Kidney epithelial cell (primary cell): ENCODE measurements at regions not wholly inside any gene's neighbourhood (a gene's known extent, or its start where the extent isn't known, plus 50 kb on each side); places are given as distances from the start of the nearest gene placed in this dataset.
A peak's percentile ranks its signal among the peaks of the same experiment; 100 is the strongest.

Source experiments
- DNase-seq: peaks from one replicate; pipeline ENCODE4 v3.0.0-alpha.2; 2010; ENCODE audit warnings: low read depth
- H3K27me3 ChIP-seq: 2 replicates; pipeline ENCODE4 v1.6.0; 2011; ENCODE audit warnings: low read length; ENCODE audit not compliant: control insufficient read depth, insufficient read depth
- H3K36me3 ChIP-seq: 2 replicates; pipeline ENCODE4 v1.5.1; 2011; ENCODE audit warnings: low read length; ENCODE audit not compliant: control insufficient read depth, insufficient read depth
- H3K4me3 ChIP-seq: 2 replicates; pipeline ENCODE4 v1.5.1; 2011; ENCODE audit warnings: low read depth, mild to moderate bottlenecking, control low read depth, low read length
- CTCF ChIP-seq: IDR thresholded peaks from 2 replicates; pipeline ENCODE4 v1.5.1; 2011; ENCODE audit warnings: mild to moderate bottlenecking, moderate library complexity, low read length, control low read depth, inconsistent platforms; ENCODE audit not compliant: insufficient read depth, poor library complexity, severe bottlenecking

GRCh38 chr13:48159401-48159800 is 64.5 kb upstream of the MED4 start:
- no peak for TF ChIP-seq CTCF
- Histone ChIP-seq H3K36me3 (no peaks in the 10 kb centered on the region), H3K27me3 (no peaks in the 10 kb centered on the region), H3K4me3 (no peak overlapping the region)
- DNase-seq = peak; percentile 45

GRCh38 chr13:48158915-48159314 is 64.0 kb upstream of the MED4 start:
- no peak for DNase-seq
- H3K36me3 ChIP-seq = no peaks in the 10 kb centered on the region
- no peak overlapping the region for H3K4me3 ChIP-seq
- no peak for TF ChIP-seq CTCF
- H3K27me3 ChIP-seq = no peaks in the 10 kb centered on the region

GRCh38 chr13:48158290-48158689 is 63.4 kb upstream of the MED4 start:
- no peak for DNase-seq
- no peaks in the 10 kb centered on the region for H3K36me3 ChIP-seq
- no peaks in the 10 kb centered on the region for H3K27me3 ChIP-seq
- no peak for TF ChIP-seq CTCF
- no peak overlapping the region for H3K4me3 ChIP-seq

GRCh38 chr13:48156466-48156865 is 61.6 kb upstream of the MED4 start:
- Histone ChIP-seq H3K27me3 (no peaks in the 10 kb centered on the region), H3K4me3 (no peak overlapping the region), H3K36me3 (no peaks in the 10 kb centered on the region)
- DNase-seq = no peak
- no peak for TF ChIP-seq CTCF

GRCh38 chr13:48155848-48156247 is 60.9 kb upstream of the MED4 start:
- no peak overlapping the region for H3K4me3 ChIP-seq
- no peak for TF ChIP-seq CTCF
- H3K27me3 ChIP-seq = no peaks in the 10 kb centered on the region
- H3K36me3 ChIP-seq = no peaks in the 10 kb centered on the region
- no peak for DNase-seq

GRCh38 chr13:48154671-48155070 is 59.8 kb upstream of the MED4 start:
- DNase-seq = no peak
- Histone ChIP-seq H3K27me3 (no peaks in the 10 kb centered on the region), H3K36me3 (no peaks in the 10 kb centered on the region), H3K4me3 (no peak overlapping the region)
- TF ChIP-seq CTCF = no peak
